IPS DF 6.9 (cell line): ENCODE measurements at regions not wholly inside any gene's neighbourhood (a gene's known extent, or its start where the extent isn't known, plus 50 kb on each side); places are given as distances from the start of the nearest gene placed in this dataset.

Experiments
- DNase-seq: peaks from one replicate; pipeline ENCODE4 v3.0.0-alpha.2; 2013; ENCODE audit warnings: low read depth, low spot score
- H3K27ac ChIP-seq: one replicate; pipeline ENCODE4 v1.5.1; 2013; ENCODE audit warnings: low read length, control low read depth
- H3K27me3 ChIP-seq: 2 replicates; pipeline ENCODE4 v1.6.1; 2013; ENCODE audit warnings: mild to moderate bottlenecking, low read length; ENCODE audit not compliant: control insufficient read depth, insufficient read depth
- H3K36me3 ChIP-seq: 2 replicates; pipeline ENCODE4 v1.6.1; 2013; ENCODE audit warnings: low read length; ENCODE audit not compliant: control insufficient read depth, insufficient read depth
- H3K4me1 ChIP-seq: 2 replicates; pipeline ENCODE4 v1.6.1; 2013; ENCODE audit warnings: low read length; ENCODE audit not compliant: control insufficient read depth, insufficient read depth
- H3K4me3 ChIP-seq: 2 replicates; pipeline ENCODE4 v1.5.1; 2013; ENCODE audit warnings: mild to moderate bottlenecking, low read length
- H3K9me3 ChIP-seq: 2 replicates; pipeline ENCODE4 v1.6.1; 2013; ENCODE audit warnings: low read length, inconsistent platforms; ENCODE audit not compliant: control insufficient read depth, insufficient read depth
- WGBS: extraction: QIAGEN DNeasy Blood & Tissue Kit; methylation state at CpG from one replicate; pipeline ENCODE4 v1.1.7; 2013; ENCODE audit warnings: mixed read lengths, missing lambda C conversion rate; ENCODE audit not compliant: insufficient read length, insufficient coverage; 5-methylcytosine and 5-hydroxymethylcytosine counted together

- WGBS = no CpG with 5 or more reads among the region's 6 CpGs
- no peak overlapping the region for H3K27ac ChIP-seq
- DNase-seq = peak; percentile 60
- no peaks in the 10 kb centered on the region for H3K4me1 ChIP-seq
- H3K9me3 ChIP-seq = no peaks in the 10 kb centered on the region
- H3K4me3 ChIP-seq = no peak overlapping the region
- H3K27me3 ChIP-seq = no peaks in the 10 kb centered on the region
- H3K36me3 ChIP-seq = no peaks in the 10 kb centered on the region
Observed at GRCh38 chr15:94638183-94638582, 406.8 kb downstream of the MCTP2 start.

- WGBS = no CpG with 5 or more reads among the region's 4 CpGs
- no peaks in the 10 kb centered on the region for H3K4me1 ChIP-seq
- H3K36me3 ChIP-seq = no peaks in the 10 kb centered on the region
- no peaks in the 10 kb centered on the region for H3K27me3 ChIP-seq
- DNase-seq = no peak
- H3K9me3 ChIP-seq = no peaks in the 10 kb centered on the region
- H3K4me3 ChIP-seq = no peak overlapping the region
- no peak overlapping the region for H3K27ac ChIP-seq
Observed at GRCh38 chr15:94639701-94640100, 408.3 kb downstream of the MCTP2 start.

DNA sequence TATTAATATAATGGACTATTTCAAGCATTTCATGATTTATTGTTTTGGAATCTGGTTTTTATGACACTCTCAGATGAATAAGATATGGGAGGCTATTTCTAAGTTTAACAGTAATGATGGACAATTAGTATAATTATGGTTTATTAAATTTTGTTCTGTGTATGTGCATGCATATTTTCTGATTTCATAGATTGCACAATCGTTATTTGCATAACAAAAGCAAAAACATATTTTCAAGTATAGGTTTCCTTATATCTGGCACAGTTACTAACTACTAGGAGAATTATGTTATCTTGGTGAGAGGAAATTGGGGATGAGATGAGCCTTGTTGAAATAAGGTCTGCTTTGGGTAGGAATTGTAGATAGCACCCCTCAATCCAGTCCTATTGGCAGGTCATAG is 413.1 kb downstream of the MCTP2 start:
- H3K27ac ChIP-seq = no peak overlapping the region
- no peaks in the 10 kb centered on the region for H3K4me1 ChIP-seq
- no peaks in the 10 kb centered on the region for H3K36me3 ChIP-seq
- H3K27me3 ChIP-seq = no peaks in the 10 kb centered on the region
- no CpG with 5 or more reads among the region's 1 CpG for WGBS
- H3K4me3 ChIP-seq = no peak overlapping the region
- DNase-seq = no peak
- no peaks in the 10 kb centered on the region for H3K9me3 ChIP-seq

DNA sequence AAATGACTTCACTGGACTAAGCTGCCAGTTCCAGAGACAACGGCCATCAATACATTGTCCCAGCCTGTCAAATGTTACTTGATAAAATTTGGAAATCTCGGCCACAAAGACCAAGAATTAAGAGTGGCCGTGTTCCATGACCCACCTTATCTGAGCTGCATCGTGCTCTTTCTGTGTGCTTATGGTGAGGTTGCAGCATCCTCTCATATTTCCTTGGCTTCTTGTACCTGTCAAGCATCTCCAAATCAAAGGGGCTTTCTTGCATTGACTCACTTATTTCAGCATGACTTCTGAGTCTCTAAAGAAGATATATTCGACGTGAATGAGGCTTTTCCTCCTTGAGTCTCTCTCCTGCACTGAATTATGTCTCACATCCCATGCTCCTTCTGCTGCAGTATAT is 421.7 kb downstream of the MCTP2 start:
- Histone ChIP-seq H3K36me3 (no peaks in the 10 kb centered on the region), H3K4me3 (no peak overlapping the region), H3K4me1 (no peaks in the 10 kb centered on the region), H3K27ac (no peak overlapping the region), H3K9me3 (no peaks in the 10 kb centered on the region), H3K27me3 (no peaks in the 10 kb centered on the region)
- DNase-seq = no peak
- WGBS = no CpG with 5 or more reads among the region's 6 CpGs

DNA sequence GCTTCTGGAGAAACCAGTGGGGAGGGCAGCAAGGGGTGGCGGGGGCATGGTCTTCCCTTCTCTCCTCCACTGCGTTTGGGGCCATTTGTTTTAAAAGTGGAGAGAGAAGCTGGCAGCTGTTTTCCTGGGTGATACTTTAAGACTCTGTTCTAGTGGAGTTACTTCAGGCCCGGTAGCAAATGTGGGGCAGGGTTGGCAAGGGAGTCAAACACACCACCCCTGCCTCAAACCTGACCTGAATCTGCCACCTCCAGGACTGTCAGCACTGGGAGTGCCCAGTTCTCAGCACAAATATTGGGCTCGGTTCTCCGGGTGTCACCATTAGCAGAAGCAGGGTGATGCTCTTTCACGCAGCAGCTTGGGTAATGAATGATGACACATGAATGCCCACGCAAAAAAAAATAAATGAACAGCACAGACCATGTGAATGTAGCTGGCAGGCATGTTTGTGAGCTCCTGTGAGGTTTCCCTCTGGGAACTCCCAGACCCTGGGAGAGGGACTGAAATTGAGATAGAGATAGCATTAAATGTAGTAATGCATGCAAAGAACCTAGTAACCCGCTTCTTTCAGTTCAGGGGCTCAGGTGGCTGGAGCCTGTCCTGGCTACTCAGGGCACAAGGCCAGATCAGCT is 424.0 kb downstream of the MCTP2 start:
- H3K27me3 ChIP-seq = no peaks in the 10 kb centered on the region
- WGBS = no CpG with 5 or more reads among the region's 8 CpGs
- no peaks in the 10 kb centered on the region for H3K4me1 ChIP-seq
- H3K4me3 ChIP-seq = no peak overlapping the region
- DNase-seq = no peak
- no peaks in the 10 kb centered on the region for H3K36me3 ChIP-seq
- H3K27ac ChIP-seq = no peak overlapping the region
- no peaks in the 10 kb centered on the region for H3K9me3 ChIP-seq

GRCh38 chr15:94665676-94666441 is 434.5 kb downstream of the MCTP2 start:
- Histone ChIP-seq H3K4me3 (no peak overlapping the region), H3K27me3 (no peaks in the 10 kb centered on the region), H3K4me1 (no peaks in the 10 kb centered on the region), H3K27ac (no peak overlapping the region), H3K36me3 (no peaks in the 10 kb centered on the region), H3K9me3 (no peaks in the 10 kb centered on the region)
- 100% methylated on average over 1 of the region's 7 CpGs for WGBS
- no peak for DNase-seq

- Histone ChIP-seq H3K4me1 (no peaks in the 10 kb centered on the region), H3K27ac (no peak overlapping the region), H3K4me3 (no peak overlapping the region), H3K9me3 (no peaks in the 10 kb centered on the region), H3K27me3 (no peaks in the 10 kb centered on the region), H3K36me3 (no peaks in the 10 kb centered on the region)
- WGBS = no CpG with 5 or more reads among the region's 5 CpGs
- DNase-seq = no peak
Observed at GRCh38 chr15:94666553-94666952, 435.2 kb downstream of the MCTP2 start.

- Histone ChIP-seq H3K27ac (no peak overlapping the region), H3K36me3 (no peaks in the 10 kb centered on the region), H3K4me1 (no peaks in the 10 kb centered on the region), H3K27me3 (no peaks in the 10 kb centered on the region), H3K4me3 (no peak overlapping the region), H3K9me3 (no peaks in the 10 kb centered on the region)
- WGBS = 100% methylated on average over 2 of the region's 5 CpGs
- DNase-seq = no peak
Observed at GRCh38 chr15:94667109-94667508, 435.7 kb downstream of the MCTP2 start.

- Histone ChIP-seq H3K27me3 (no peaks in the 10 kb centered on the region), H3K9me3 (no peaks in the 10 kb centered on the region), H3K4me3 (no peak overlapping the region), H3K36me3 (no peaks in the 10 kb centered on the region), H3K4me1 (no peaks in the 10 kb centered on the region), H3K27ac (no peak overlapping the region)
- no CpG with 5 or more reads among the region's 3 CpGs for WGBS
- DNase-seq = peak; percentile 18
Observed at GRCh38 chr15:94670438-94671034, 439.2 kb downstream of the MCTP2 start.

- no peak overlapping the region for H3K4me3 ChIP-seq
- no peaks in the 10 kb centered on the region for H3K27me3 ChIP-seq
- H3K4me1 ChIP-seq = no peaks in the 10 kb centered on the region
- H3K27ac ChIP-seq = no peak overlapping the region
- DNase-seq = peak; percentile 33
- H3K9me3 ChIP-seq = no peaks in the 10 kb centered on the region
- H3K36me3 ChIP-seq = no peaks in the 10 kb centered on the region
- no CpG with 5 or more reads among the region's 8 CpGs for WGBS
Observed at GRCh38 chr15:94671858-94672532, 440.6 kb downstream of the MCTP2 start.
